ENCODE measurements at regions not wholly inside any gene's neighbourhood (a gene's known extent, or its start where the extent isn't known, plus 50 kb on each side); places are given as distances from the start of the nearest gene placed in this dataset.

DNA sequence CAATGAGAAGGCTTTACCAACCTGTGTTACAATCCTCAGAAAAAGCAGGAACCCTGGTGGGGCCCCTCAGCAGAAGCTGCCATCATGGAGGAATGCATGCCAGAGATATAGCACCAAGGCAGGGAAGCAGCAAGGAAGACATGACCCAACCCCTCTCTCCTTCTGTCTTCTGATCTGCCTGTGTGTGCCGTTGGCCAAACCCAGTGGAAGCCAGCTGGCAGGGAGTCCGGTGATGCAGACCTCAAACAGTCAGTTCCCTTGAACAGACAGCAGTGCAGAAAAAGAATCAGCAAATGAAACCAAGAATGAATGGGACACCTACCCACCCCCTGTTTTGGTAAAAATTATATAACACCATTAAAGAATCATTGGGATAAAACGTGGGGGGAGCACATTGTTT is 234.2 kb downstream of the ZNF608 start:
- H3K36me3 ChIP-seq (ENCODE audit: control insufficient read depth in 1 of 2, insufficient read depth in 2 of 2, low read length in 2 of 2), result no peaks in the 10 kb centered on the region
- DNase-seq (ENCODE audit: low read depth, low spot score) (no peak), ATAC-seq (no peak)
- H3K9me3 ChIP-seq (ENCODE audit: control insufficient read depth in 1 of 2, insufficient read depth in 1 of 2, low read depth in 1 of 2, low read length in 2 of 2), result no peaks in the 10 kb centered on the region
- no peak overlapping the region for H3K27ac ChIP-seq (ENCODE audit: low read depth, low read length)
- intact Hi-C loops (cut with micrococcal nuclease), result no loop called here
- no peaks in the 10 kb centered on the region for H4K20me1 ChIP-seq (ENCODE audit: insufficient read depth)
- no TSS peak for BruUV-seq (replicated peaks)
- H2AFZ ChIP-seq (ENCODE audit: low read depth, low read length, poor library complexity, severe bottlenecking), result no peak overlapping the region
- no peaks in the 10 kb centered on the region for H3K27me3 ChIP-seq (ENCODE audit: insufficient read depth, low read length)
- H3K9ac ChIP-seq (ENCODE audit: low read length), result no peak overlapping the region
- POLR2A ChIA-PET, result no interaction called here
- CTCF ChIA-PET, result no interaction called here
- no peaks in the 10 kb centered on the region; the same call in 1 of the 2 replicates for H3K9me2 ChIP-seq (ENCODE audit: insufficient read depth)
- no peak for TF ChIP-seq RAD21 (IDR thresholded peaks at IDR 0.05; ENCODE audit: low read depth)
- TF ChIP-seq POLR2A (IDR thresholded peaks at IDR 0.05; ENCODE audit: borderline replicate concordance, extremely low read depth, insufficient read depth, insufficient read length), result no peak
- no peak for TF ChIP-seq ZNF274 (IDR thresholded peaks at IDR 0.05; ENCODE audit: low read depth, low read length)
- TF ChIP-seq CBX3 (IDR thresholded peaks at IDR 0.05; ENCODE audit: low read depth), result no peak
- TF ChIP-seq EGR1 (IDR thresholded peaks at IDR 0.05; ENCODE audit: low read depth), result no peak
- TF ChIP-seq, protein P1, sequence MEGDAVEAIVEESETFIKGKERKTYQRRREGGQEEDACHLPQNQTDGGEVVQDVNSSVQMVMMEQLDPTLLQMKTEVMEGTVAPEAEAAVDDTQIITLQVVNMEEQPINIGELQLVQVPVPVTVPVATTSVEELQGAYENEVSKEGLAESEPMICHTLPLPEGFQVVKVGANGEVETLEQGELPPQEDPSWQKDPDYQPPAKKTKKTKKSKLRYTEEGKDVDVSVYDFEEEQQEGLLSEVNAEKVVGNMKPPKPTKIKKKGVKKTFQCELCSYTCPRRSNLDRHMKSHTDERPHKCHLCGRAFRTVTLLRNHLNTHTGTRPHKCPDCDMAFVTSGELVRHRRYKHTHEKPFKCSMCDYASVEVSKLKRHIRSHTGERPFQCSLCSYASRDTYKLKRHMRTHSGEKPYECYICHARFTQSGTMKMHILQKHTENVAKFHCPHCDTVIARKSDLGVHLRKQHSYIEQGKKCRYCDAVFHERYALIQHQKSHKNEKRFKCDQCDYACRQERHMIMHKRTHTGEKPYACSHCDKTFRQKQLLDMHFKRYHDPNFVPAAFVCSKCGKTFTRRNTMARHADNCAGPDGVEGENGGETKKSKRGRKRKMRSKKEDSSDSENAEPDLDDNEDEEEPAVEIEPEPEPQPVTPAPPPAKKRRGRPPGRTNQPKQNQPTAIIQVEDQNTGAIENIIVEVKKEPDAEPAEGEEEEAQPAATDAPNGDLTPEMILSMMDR (IDR thresholded peaks at IDR 0.05 in 2 of 3, conservative IDR thresholded peaks at IDR 0.05 in 1 of 3; ENCODE audit: borderline replicate concordance in 1 of 3, insufficient read depth in 1 of 3, low read depth in 2 of 3, low read length in 2 of 3), result no peak
- TF ChIP-seq TCF7L2 (IDR thresholded peaks at IDR 0.05; ENCODE audit: borderline replicate concordance, extremely low read depth, insufficient read depth, insufficient read length), result no peak
- TF ChIP-seq, protein P2, sequence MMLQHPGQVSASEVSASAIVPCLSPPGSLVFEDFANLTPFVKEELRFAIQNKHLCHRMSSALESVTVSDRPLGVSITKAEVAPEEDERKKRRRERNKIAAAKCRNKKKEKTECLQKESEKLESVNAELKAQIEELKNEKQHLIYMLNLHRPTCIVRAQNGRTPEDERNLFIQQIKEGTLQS (IDR thresholded peaks at IDR 0.05), result no peak
- no peak for TF ChIP-seq MAX (IDR thresholded peaks at IDR 0.05)
- no peak for TF ChIP-seq FOSL1 (IDR thresholded peaks at IDR 0.05; ENCODE audit: low read depth)
- TF ChIP-seq, protein P3, sequence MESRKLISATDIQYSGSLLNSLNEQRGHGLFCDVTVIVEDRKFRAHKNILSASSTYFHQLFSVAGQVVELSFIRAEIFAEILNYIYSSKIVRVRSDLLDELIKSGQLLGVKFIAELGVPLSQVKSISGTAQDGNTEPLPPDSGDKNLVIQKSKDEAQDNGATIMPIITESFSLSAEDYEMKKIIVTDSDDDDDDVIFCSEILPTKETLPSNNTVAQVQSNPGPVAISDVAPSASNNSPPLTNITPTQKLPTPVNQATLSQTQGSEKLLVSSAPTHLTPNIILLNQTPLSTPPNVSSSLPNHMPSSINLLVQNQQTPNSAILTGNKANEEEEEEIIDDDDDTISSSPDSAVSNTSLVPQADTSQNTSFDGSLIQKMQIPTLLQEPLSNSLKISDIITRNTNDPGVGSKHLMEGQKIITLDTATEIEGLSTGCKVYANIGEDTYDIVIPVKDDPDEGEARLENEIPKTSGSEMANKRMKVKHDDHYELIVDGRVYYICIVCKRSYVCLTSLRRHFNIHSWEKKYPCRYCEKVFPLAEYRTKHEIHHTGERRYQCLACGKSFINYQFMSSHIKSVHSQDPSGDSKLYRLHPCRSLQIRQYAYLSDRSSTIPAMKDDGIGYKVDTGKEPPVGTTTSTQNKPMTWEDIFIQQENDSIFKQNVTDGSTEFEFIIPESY (IDR thresholded peaks at IDR 0.05; ENCODE audit: extremely low read depth, insufficient replicate concordance, low read length), result no peak
- TF ChIP-seq SIN3A (IDR thresholded peaks at IDR 0.05; ENCODE audit: low read depth), result no peak
- no peak for TF ChIP-seq CEBPB (IDR thresholded peaks at IDR 0.05; ENCODE audit: low read depth)
- H3K4me2 ChIP-seq (ENCODE audit: low read length), result no peak overlapping the region
- no peak overlapping the region for H3K4me3 ChIP-seq (replicated peaks in 1 of 2; ENCODE audit: low read depth in 1 of 2, low read length in 2 of 2)
- H3K79me2 ChIP-seq (ENCODE audit: insufficient read depth, low read length), result no peaks in the 10 kb centered on the region
- RAD21 ChIA-PET (ENCODE audit: low non-redundant PET in 1 of 2, low total read pairs in 2 of 2, uncharacterized antibody in 2 of 2, unreplicated experiment in 2 of 2), result no interaction called here
- no peaks in the 10 kb centered on the region for H3K4me1 ChIP-seq (ENCODE audit: control insufficient read depth in 1 of 2, insufficient read depth in 2 of 2, low read length in 2 of 2)

Data from HCT116 (cell line).